ENCODE measurements at regions not wholly inside any gene's neighbourhood (a gene's known extent, or its start where the extent isn't known, plus 50 kb on each side); places are given as distances from the start of the nearest gene placed in this dataset.

DNA sequence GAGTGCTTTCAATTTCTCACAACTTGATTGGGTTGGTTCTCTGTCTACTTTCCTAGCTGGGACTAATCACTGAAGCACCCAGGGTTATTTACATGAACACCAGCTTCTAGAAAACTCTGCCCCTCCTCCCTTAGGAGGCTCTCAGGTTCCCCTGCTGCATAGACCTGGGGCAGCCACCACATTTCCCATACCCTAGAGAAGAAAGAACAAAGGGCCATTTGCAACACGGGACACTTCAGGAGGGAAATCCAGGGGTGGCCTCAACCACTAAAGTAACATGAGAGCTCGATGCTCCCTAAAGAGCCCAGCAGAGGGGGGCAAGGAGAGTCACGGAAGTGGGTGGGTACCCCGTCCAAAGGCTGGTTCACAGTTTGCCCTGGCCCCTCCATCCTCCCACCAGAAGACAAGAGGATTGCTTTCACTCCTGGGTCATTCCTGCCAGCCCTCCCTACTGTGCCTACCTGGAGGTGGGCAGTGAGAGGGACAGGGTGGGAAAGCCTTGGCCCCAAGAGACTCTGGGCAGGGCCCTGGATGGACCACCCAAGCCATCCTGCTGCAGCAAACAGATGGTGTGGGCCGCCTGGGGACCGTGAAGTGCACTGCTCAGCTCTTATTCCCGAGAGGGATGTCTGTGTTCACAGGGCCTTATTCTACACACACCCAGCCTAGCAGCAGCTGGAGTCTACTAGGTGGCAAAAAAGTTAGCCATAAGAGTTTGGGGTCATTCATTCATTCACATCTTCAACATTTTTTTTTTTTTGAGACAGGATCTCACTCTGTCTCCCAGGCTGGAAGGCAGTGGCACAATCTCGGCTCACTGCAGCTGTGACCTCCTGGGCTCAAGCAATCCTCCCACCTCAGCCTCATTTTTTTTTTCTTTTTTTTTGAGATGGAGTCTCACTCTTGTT lies 392.1 kb downstream of the SOX9 start:
- Histone ChIP-seq H3K27me3 (ENCODE audit: control insufficient read depth, insufficient read depth, low read length) (no peaks in the 10 kb centered on the region), H3K36me3 (ENCODE audit: control insufficient read depth, insufficient read depth, low read length) (no peaks in the 10 kb centered on the region), H3K9me3 (ENCODE audit: control insufficient read depth, insufficient read depth, low read length) (no peaks in the 10 kb centered on the region), H3K27ac (ENCODE audit: low read length) (no peak overlapping the region), H3K4me1 (ENCODE audit: control insufficient read depth, insufficient read depth, low read length) (no peaks in the 10 kb centered on the region), H3K4me3 (ENCODE audit: low read length) (no peak overlapping the region)
- WGBS (ENCODE audit: insufficient coverage): 73% methylated on average over 8 of the region's 8 CpGs
- H3K4me3 Mint-ChIP-seq: no peak overlapping the region
- H3K27ac Mint-ChIP-seq: no peak overlapping the region
- intact Hi-C loops (cut with micrococcal nuclease): no loop called here
- ATAC-seq (peak in 1 of 3 donors; percentile 10), DNase-seq (no peak)
- peaks cover 11% of the 10 kb centered on the region in 2 donors for H3K27me3 Mint-ChIP-seq (ENCODE audit: low read depth in 2 of 2)
- no peaks in the 10 kb centered on the region for H3K4me1 Mint-ChIP-seq
- TF ChIP-seq, protein P1, sequence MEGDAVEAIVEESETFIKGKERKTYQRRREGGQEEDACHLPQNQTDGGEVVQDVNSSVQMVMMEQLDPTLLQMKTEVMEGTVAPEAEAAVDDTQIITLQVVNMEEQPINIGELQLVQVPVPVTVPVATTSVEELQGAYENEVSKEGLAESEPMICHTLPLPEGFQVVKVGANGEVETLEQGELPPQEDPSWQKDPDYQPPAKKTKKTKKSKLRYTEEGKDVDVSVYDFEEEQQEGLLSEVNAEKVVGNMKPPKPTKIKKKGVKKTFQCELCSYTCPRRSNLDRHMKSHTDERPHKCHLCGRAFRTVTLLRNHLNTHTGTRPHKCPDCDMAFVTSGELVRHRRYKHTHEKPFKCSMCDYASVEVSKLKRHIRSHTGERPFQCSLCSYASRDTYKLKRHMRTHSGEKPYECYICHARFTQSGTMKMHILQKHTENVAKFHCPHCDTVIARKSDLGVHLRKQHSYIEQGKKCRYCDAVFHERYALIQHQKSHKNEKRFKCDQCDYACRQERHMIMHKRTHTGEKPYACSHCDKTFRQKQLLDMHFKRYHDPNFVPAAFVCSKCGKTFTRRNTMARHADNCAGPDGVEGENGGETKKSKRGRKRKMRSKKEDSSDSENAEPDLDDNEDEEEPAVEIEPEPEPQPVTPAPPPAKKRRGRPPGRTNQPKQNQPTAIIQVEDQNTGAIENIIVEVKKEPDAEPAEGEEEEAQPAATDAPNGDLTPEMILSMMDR (IDR thresholded peaks at IDR 0.05): no peak
- no peaks in the 10 kb centered on the region for H3K36me3 Mint-ChIP-seq
- H3K9me3 Mint-ChIP-seq: no peaks in the 10 kb centered on the region

DNA sequence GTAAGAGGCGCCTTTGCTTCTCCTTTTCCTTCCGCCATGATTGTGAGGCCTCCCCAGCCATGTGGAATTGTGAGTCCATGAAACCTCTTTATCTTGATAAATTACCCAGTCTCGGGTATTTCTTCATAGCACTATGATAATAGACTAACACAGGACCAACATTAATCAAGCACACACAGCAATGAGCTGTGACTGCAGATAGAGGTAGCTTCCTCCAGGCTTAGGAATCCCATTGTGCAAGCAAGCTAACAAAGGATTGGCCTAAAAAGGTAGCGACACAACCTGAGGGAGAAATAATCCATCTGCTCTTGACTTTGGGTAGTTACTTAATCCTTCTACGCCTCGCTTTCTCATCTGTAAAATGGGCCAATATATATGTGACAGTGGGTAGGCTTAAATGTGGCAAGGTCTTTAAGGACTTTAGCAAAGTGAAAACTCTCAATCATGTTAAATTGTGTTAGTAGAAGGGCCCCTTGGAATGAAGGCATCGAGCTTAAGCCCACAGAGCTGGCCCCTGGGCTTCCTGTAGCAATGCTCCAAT lies 393.6 kb downstream of the SOX9 start:
- ATAC-seq: no peak
- Mint-ChIP-seq H3K4me3 (no peak overlapping the region), H3K9me3 (no peaks in the 10 kb centered on the region), H3K27me3 (ENCODE audit: low read depth in 2 of 2) (peaks cover 14 to 15% of the 10 kb centered on the region in 2 donors), H3K36me3 (no peaks in the 10 kb centered on the region), H3K27ac (no peak overlapping the region), H3K4me1 (no peaks in the 10 kb centered on the region)
- TF ChIP-seq, protein P1 (IDR thresholded peaks at IDR 0.05): no peak
- H3K27me3 ChIP-seq (ENCODE audit: control insufficient read depth, insufficient read depth, low read length): no peaks in the 10 kb centered on the region
- no peaks in the 10 kb centered on the region for H3K9me3 ChIP-seq (ENCODE audit: control insufficient read depth, insufficient read depth, low read length)
- WGBS (ENCODE audit: insufficient coverage): 78% methylated on average over 7 of the region's 7 CpGs
- no peaks in the 10 kb centered on the region for H3K36me3 ChIP-seq (ENCODE audit: control insufficient read depth, insufficient read depth, low read length)
- no peak for DNase-seq
- H3K4me3 ChIP-seq (ENCODE audit: low read length): no peak overlapping the region
- intact Hi-C loops (cut with micrococcal nuclease): no loop called here
- H3K27ac ChIP-seq (ENCODE audit: low read length): no peak overlapping the region
- no peaks in the 10 kb centered on the region for H3K4me1 ChIP-seq (ENCODE audit: control insufficient read depth, insufficient read depth, low read length)

DNA sequence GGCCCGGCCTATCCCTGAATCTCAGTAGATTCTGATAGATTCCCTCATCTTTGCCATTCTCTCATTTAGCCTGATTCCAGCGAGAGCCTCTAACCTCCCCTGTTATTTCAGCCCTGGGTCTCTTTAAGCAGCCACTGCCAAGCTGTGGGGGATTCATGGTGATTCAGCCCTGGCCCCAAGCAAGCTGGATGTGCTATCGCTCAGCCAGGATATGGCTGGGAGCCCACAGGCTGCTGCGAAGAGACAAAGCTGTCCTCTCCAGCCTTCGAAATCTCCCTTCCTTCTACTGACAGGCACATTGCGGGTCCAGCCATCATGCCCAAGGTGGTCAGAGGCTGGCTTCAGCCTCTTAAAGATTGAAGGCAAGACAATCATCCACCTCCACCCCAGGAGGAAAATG lies 394.1 kb downstream of the SOX9 start:
- Mint-ChIP-seq H3K36me3 (no peaks in the 10 kb centered on the region), H3K27ac (no peak overlapping the region), H3K4me1 (no peaks in the 10 kb centered on the region), H3K27me3 (ENCODE audit: low read depth in 2 of 2) (peaks cover 14 to 15% of the 10 kb centered on the region in 2 donors), H3K9me3 (no peaks in the 10 kb centered on the region), H3K4me3 (no peak overlapping the region)
- intact Hi-C loops (cut with micrococcal nuclease): no loop called here
- DNase-seq: no peak
- no peak for ATAC-seq
- Histone ChIP-seq H3K9me3 (ENCODE audit: control insufficient read depth, insufficient read depth, low read length) (no peaks in the 10 kb centered on the region), H3K4me1 (ENCODE audit: control insufficient read depth, insufficient read depth, low read length) (no peaks in the 10 kb centered on the region), H3K4me3 (ENCODE audit: low read length) (no peak overlapping the region), H3K27ac (ENCODE audit: low read length) (no peak overlapping the region), H3K36me3 (ENCODE audit: control insufficient read depth, insufficient read depth, low read length) (no peaks in the 10 kb centered on the region), H3K27me3 (ENCODE audit: control insufficient read depth, insufficient read depth, low read length) (no peaks in the 10 kb centered on the region)
- TF ChIP-seq, protein P1 (IDR thresholded peaks at IDR 0.05): no peak
- 82% methylated on average over 6 of the region's 6 CpGs for WGBS (ENCODE audit: insufficient coverage)

All from natural killer cell (primary cell).